ENCODE measurements at regions not wholly inside any gene's neighbourhood (a gene's known extent, or its start where the extent isn't known, plus 50 kb on each side); places are given as distances from the start of the nearest gene placed in this dataset.

- no peak for TF ChIP-seq POLR2A (IDR thresholded peaks at IDR 0.05; ENCODE audit: low read depth, low read length)
- no peak for TF ChIP-seq CTCF (conservative IDR thresholded peaks at IDR 0.05; ENCODE audit: low read depth, low read length)
- no peak for TF ChIP-seq ELK1 (IDR thresholded peaks at IDR 0.05; ENCODE audit: borderline replicate concordance, low read depth, low read length)
- TF ChIP-seq MXI1 (IDR thresholded peaks at IDR 0.05; ENCODE audit: borderline replicate concordance, low read depth, low read length) = no peak
- TF ChIP-seq CEBPB (IDR thresholded peaks at IDR 0.05; ENCODE audit: low read depth, low read length) = no peak
- no peak for TF ChIP-seq RAD21 (IDR thresholded peaks at IDR 0.05; ENCODE audit: low read length)
- TF ChIP-seq CHD1 (IDR thresholded peaks at IDR 0.05; ENCODE audit: low read depth, low read length) = no peak
- no peak for TF ChIP-seq SMC3 (IDR thresholded peaks at IDR 0.05; ENCODE audit: low read depth, low read length)
- TF ChIP-seq FOS (IDR thresholded peaks at IDR 0.05; ENCODE audit: low read depth, low read length) = no peak
- TF ChIP-seq USF2 (IDR thresholded peaks at IDR 0.05; ENCODE audit: low read depth, low read length) = no peak
- no peak for TF ChIP-seq BHLHE40 (IDR thresholded peaks at IDR 0.05; ENCODE audit: low read depth, low read length)
- TF ChIP-seq NFE2L2 (IDR thresholded peaks at IDR 0.05; ENCODE audit: low read depth, low read length) = no peak
Observed at GRCh38 chr11:57904376-57904775, 119.3 kb upstream of the OR9Q1 start.
